Peyer's patch (tissue), 4 donors: ENCODE measurements at regions not wholly inside any gene's neighbourhood (a gene's known extent, or its start where the extent isn't known, plus 50 kb on each side); places are given as distances from the start of the nearest gene placed in this dataset.

ENCODE experiments used
- POLR2A ChIP-seq, 2 donors: fragments of 450-650 bp; IDR thresholded peaks; one replicate each; pipeline ENCODE4 v1.5.1; 2017; ENCODE audit warnings: antibody characterized with exemption in 2 of 2, mild to moderate bottlenecking in 2 of 2, moderate library complexity in 2 of 2
- TF ChIP-seq, protein P1 (sequence below), 6 experiments: fragments of 450-650 bp in 4 of 6; fragments of 200-600 bp in 2 of 6; sonication (generic) in 1 of 6; IDR thresholded peaks; one replicate each; pipeline ENCODE4 v1.5.1; 2017 to 2019; ENCODE audit warnings: antibody characterized with exemption in 6 of 6, mild to moderate bottlenecking in 3 of 6, moderate library complexity in 1 of 6

- TF ChIP-seq, protein P1, sequence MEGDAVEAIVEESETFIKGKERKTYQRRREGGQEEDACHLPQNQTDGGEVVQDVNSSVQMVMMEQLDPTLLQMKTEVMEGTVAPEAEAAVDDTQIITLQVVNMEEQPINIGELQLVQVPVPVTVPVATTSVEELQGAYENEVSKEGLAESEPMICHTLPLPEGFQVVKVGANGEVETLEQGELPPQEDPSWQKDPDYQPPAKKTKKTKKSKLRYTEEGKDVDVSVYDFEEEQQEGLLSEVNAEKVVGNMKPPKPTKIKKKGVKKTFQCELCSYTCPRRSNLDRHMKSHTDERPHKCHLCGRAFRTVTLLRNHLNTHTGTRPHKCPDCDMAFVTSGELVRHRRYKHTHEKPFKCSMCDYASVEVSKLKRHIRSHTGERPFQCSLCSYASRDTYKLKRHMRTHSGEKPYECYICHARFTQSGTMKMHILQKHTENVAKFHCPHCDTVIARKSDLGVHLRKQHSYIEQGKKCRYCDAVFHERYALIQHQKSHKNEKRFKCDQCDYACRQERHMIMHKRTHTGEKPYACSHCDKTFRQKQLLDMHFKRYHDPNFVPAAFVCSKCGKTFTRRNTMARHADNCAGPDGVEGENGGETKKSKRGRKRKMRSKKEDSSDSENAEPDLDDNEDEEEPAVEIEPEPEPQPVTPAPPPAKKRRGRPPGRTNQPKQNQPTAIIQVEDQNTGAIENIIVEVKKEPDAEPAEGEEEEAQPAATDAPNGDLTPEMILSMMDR (IDR thresholded peaks at IDR 0.05) = no peak
- no peak for TF ChIP-seq POLR2A (IDR thresholded peaks at IDR 0.05)
These were observed 108.6 kb upstream of the CSF3R start for GRCh38 chr1:36591278-36591677.
